ENCODE measurements at regions not wholly inside any gene's neighbourhood (a gene's known extent, or its start where the extent isn't known, plus 50 kb on each side); places are given as distances from the start of the nearest gene placed in this dataset.
"Not testable (repeated sequence)": the region's sequence is repeated elsewhere in the genome, so short reads cannot be mapped to it uniquely, and the experiment has no call there.

DNA sequence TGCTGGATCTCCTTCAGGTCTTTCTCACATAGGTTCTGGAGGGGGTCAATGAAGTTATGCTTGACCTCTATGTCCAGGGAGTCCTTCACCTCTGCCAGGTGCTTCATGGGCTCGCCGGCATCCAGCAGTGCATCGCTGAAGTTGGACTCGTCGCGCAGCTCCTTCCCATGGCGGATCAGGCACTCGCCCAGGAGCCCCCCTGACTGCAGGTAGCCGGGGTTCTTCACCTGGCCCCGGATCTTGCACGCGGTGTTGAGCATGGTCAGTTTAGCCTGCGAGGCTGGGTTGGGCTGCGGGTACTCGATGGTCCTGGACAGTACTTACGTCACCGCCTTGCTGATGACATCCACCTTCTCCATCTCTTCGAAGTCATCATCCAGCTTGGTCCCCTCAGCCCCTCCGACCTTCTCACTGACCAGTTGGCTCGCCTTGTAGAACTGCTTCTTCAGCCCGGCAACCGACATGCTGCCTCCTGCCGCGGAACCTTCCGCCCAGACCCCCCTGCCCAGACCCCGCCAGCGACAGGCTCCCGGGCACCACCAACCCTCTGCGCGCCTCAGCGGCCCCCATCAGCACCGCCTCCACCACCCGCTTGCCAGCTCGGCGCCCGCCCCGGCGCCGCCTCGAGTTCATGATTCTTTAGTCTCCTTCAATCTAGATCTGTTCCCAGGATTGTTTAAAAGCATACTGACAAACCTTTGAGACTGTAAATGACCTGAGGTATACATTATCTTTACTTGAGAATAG, 99.8 kb downstream of the KPNA2 start:
- DNase-seq (ENCODE audit: low read depth in 2 of 3, low spot score in 1 of 3), result no peak

GRCh38 chr17:68141050-68141449, 105.5 kb downstream of the KPNA2 start:
- no peak for DNase-seq (ENCODE audit: low read depth in 2 of 3, low spot score in 1 of 3)

DNA sequence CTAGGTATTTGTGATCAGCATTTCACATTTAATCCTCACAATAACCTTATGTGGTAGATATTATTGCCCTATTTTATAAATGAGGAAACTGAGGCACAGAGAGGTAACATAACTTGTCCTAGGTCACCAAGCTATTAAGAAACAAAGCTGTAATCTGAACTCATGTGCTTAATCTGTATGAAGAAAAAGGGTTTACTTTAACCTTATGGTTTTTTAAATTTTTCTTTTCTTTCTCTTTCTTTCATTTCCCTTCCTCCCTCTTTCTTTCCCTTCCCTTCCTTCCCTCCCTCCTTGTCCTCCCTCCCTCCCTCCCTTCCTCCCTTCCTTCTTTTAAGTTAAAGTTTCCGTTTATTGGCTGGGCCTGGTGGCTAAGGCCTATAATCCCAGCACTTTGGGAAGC, 105.2 kb upstream of the AMZ2 start:
- DNase-seq (ENCODE audit: low read depth in 2 of 3, low spot score in 1 of 3), result no peak

DNA sequence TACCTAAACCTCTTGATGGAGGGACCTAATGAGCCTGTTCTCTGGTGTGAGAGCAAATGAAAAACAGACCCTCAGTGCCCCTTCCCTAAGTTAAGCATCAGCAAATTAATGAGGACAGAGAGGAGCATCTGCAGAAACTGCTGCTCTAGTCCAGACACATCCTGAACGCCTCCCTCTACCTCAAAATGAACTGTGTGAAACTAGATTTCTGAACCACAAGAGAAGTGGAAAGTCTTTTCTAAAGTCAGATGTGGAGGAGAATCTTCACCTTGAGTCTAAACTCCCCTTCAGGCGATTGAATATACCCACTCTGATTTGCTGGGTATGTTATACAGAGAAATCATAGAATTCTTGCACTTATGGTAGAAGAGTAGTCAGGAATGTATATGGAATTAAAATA, 104.4 kb upstream of the AMZ2 start:
- DNase-seq (ENCODE audit: low read depth in 2 of 3, low spot score in 1 of 3), result no peak

- no peak for DNase-seq (ENCODE audit: low read depth in 2 of 3, low spot score in 1 of 3)
Observed at GRCh38 chr17:68145088-68145487, 102.8 kb upstream of the AMZ2 start.

DNA sequence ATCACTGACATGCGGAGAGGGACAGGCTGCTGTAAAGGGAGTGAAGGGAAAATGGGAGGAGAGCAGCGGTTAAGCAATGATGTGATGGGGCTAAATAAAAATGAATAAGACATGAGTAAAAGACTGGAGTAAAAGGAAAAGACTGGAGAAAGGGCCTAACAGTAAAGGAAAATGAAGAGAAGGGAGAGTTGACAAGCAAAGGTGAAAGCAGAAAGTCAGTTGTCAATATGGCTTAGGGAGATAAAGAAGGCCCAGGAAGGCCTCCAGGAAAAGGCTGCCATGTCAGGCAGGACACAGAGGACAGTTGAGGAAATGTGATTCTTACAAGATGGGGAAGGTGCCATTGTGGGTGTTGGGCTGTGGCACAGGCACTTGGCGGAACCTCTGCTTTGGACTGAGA, 98.9 kb upstream of the AMZ2 start:
- DNase-seq (ENCODE audit: low read depth in 2 of 3, low spot score in 1 of 3), result no peak

DNA sequence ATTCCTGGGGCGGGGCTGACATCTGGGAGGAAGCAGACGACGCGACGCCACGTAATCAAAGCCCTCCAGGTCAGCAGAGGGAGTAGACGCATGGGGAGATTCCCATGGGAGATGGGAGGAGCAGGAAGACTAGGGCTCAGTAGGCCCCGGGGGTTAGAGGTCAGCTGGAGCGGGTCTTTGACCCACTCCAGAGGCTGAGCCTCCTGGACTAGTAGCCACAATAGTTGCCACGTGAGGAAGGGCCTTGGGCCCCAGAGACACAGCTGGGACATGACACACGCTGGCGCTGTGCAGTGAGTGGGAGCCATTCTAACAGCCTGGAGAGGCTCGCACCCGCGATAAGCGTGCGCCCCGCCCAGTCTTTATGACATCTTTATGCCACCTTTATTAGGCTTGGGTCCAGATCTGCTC, 95.7 kb upstream of the AMZ2 start:
- DNase-seq (ENCODE audit: low read depth in 2 of 3, low spot score in 1 of 3), result no peak

DNA sequence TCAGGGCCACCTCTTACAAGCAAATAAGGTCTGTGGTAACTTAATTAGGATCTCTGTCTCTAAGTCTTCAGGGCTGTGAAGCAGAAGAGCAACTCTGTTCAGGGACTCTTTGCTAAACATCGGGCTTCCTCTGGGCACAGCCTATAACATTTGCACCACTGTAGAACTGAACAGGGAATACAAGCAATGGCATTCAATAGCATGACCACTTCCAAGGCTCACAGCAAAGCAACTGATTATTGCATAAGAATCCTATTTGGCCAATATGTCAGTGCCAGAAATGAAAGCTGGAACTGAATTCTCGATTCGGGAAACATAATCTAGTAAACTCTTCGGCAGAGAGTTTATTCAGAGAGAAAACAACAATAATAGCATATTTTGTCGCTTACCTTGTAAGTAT, 92.2 kb upstream of the AMZ2 start:
- DNase-seq (ENCODE audit: low read depth in 2 of 3, low spot score in 1 of 3), result no peak

GRCh38 chr17:68161644-68162428, 86.0 kb upstream of the AMZ2 start:
- DNase-seq (ENCODE audit: low read depth in 2 of 3, low spot score in 1 of 3), result no peak

DNA sequence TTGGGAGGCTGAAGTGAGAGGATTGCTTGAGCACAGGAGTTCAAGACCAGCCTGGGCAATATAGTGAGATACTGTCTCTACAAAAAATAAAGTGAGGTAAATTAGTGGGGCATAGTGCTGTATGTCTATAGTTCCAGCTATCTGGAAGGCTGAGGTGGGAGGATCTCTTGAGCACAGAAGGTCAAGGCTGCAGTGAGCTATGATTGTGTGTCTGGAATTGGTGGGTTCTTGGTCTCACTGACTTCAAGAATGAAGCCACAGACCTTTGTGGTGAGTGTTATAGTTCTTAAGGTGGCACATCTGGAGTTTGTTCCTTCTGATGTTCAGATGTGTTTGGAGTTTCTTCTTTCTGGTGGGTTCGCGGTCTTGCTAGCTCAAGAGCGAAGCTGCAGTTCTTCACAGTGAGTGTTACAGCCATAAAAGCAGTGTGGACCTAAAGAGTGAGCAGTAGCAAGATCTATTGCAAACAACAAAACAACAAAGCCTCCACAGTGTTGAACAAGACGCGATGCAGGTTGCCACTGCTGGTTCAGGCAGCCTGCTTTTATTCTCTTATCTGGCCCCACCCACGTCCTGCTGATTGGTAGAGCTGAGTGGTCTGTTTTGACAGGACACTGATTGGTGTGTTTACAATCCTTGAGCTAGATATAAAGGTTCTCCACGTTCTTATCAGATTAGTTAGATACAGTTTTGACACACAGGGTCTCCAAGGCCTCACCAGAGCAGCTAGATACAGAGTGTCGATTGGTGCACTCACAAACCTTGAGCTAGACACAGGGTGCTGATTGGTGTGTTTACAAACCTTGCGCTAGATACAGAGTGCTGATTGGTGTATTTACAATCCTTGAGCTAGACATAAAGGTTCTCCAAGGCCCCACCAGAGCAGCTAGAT, 79.3 kb upstream of the AMZ2 start:
- not testable (repeated sequence) for DNase-seq (ENCODE audit: low read depth in 2 of 3, low spot score in 1 of 3)

DNA sequence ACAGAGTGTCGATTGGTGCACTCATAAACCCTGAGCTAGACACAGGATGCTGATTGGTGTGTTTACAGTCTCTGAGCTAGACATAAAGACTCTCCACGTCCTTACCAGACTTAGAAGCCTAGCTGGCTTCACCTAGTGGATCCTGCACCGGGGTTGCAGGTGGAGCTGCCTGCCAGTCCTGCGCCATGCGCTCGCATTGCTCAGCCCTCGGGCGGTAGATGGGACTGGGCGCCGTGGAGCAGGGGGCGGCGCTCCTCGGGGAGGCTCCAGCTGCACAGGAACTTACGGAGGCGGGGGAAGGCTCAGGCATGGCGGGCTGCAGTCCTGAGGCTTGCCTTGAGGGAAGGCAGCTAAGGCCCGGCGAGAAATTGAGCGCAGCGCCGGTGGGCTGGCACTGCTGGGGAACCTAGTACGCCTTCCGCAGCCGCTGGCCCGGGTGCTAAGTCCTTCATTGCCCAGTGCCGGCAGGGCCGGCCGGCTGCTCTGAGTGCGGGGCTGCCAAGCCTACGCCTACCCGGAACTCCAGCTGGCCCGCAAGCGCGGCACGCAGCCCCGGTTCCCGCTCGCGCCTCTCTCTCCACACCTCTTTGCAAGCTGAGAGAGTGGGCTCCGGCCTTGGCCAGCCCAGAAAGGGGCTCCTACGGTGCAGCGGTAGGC, 78.5 kb upstream of the AMZ2 start:
- DNase-seq (ENCODE audit: low read depth in 2 of 3, low spot score in 1 of 3), result not testable (repeated sequence)

- no peak for DNase-seq (ENCODE audit: low read depth in 2 of 3, low spot score in 1 of 3)
Observed at GRCh38 chr17:68169840-68170239, 78.0 kb upstream of the AMZ2 start.

DNA sequence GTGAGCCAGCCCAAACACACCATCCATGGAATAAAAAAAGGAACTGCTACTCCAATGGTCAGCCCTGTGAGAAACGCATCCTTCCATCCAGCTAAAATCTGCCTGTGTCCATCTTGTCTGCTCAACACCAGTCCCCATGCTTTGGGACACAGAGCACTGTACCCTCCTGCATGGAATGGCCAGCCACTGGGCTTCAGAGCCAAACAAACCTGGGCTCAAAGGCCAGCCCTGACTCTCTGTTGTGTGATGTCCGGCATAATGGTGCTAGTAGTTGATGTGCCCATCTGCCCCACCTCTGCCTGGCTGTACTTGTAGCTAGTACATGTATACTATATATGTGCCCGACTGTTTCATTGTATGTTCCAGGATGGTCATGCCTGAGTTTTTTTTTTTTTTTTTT, 77.6 kb upstream of the AMZ2 start:
- no peak for DNase-seq (ENCODE audit: low read depth in 2 of 3, low spot score in 1 of 3)

- DNase-seq (ENCODE audit: low read depth in 2 of 3, low spot score in 1 of 3), result peak; percentile 41 to 84 (median 60)
Observed at GRCh38 chr17:68172461-68172954, 75.3 kb upstream of the AMZ2 start.

GRCh38 chr17:68175416-68175815, 72.4 kb upstream of the AMZ2 start:
- DNase-seq (ENCODE audit: low read depth in 2 of 3, low spot score in 1 of 3), result no peak

DNA sequence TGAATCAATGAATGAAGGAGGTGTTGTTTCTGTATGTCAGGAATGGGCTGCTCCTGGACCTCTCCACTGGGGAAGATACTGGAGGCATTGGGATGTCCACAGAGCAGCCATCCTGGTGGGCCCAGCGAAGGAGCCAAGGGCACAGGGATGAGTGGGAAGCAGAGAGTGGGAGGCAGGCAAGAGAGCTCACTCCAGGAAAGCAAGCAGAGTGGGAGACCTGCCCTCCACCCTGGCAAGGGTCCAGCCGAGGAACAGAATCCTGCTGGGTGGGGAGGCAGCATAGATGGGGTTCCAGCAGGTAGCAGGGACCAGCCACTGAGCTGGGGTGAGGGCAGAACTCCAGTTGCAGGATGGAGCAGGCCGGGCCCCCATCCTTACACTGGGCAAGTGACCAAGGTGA, 71.9 kb upstream of the AMZ2 start:
- no peak for DNase-seq (ENCODE audit: low read depth in 2 of 3, low spot score in 1 of 3)

DNA sequence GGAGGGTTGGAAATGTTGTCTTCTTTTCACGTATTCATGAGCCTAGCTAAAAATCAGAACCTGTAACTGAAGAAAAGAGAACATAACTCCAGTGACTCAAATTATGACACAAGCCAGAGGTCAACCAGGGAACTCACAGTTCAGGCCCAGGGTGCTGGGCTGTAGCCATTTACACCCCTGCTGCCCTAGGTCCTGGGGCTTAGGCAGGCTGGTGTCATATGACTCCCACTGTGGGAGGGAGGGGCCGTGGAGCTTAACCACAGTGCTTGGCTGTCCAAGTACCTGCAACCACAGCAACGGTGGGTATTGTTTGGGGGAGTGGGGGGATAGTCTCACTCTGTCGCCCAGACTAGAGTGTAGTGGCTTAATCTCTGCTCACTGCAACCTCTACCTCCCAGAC, 71.1 kb upstream of the AMZ2 start:
- no peak for DNase-seq (ENCODE audit: low read depth in 2 of 3, low spot score in 1 of 3)

DNA sequence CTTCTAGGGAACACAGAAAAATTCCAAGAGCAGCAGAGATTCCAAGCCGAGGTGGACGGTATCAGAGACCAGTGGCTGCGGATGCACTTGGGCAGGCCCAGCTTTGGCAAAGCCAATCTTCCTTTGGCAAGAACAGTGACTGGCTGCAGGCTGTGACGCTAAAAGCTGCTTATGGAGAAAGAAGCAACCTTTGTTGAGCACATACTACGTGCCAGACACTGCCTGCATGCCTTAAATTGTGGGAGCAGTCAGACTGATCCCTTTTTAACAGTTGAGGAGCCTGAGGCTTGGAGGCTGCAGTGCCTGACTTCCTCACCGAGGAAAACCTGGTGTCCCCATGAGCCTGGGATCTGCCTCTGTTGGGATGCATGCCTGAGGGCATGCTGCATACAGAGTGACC, 69.0 kb upstream of the AMZ2 start:
- DNase-seq (ENCODE audit: low read depth in 2 of 3, low spot score in 1 of 3), result no peak

DNA sequence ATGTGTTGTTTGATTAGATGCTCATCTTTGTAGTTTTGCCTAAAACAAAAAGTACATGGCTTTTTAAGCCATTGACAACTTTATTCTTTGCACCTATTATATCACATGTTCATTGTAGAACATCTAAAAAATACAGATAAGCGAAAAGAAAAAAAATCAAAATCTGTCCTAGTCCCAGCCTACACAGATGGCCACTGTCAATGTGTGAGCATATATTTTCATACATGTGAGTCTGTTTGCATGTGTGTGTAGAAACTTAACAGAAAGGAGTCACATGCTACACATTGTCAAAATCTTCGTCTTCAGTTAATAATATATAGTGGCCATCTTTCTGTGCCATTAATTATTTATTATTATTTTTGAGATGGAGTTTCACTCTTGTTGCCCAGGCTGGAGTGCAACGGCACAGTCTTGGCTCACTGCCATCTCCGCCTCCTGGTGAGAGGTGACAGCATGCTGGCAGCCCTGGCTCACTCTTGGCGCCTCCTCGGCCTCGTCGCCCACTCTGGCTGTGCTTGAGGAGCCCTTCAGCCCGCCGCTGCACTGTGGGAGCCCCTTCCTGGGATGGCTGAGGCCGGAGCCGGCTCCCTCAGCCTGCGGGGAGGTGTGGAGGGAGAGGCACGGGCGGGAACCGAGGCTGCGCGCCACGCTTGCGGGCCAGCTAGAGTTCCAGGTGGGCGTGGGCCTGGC, 68.5 kb upstream of the AMZ2 start:
- DNase-seq (ENCODE audit: low read depth in 2 of 3, low spot score in 1 of 3), result no peak

GRCh38 chr17:68179926-68180285, 67.9 kb upstream of the AMZ2 start:
- no peak for DNase-seq (ENCODE audit: low read depth in 2 of 3, low spot score in 1 of 3)

GRCh38 chr17:68182011-68182306, 65.9 kb upstream of the AMZ2 start:
- DNase-seq (ENCODE audit: low read depth in 2 of 3, low spot score in 1 of 3), result no peak

Measured in stimulated activated CD4-positive, alpha-beta T cell treated with anti-CD3 and anti-CD28 coated beads, Interleukin-12 subunit alpha, Interleukin-12 subunit beta, amount 100 ng/mL, for 48 hours (primary cell).